Brain microvascular endothelial cell (primary cell): ENCODE measurements at regions not wholly inside any gene's neighbourhood (a gene's known extent, or its start where the extent isn't known, plus 50 kb on each side); places are given as distances from the start of the nearest gene placed in this dataset.

Source experiments
- DNase-seq: peaks from one replicate; pipeline ENCODE4 v3.0.0-alpha.2; 2020
- H3K27ac ChIP-seq: fragments of 250-450 bp; sonication (Bioruptor Pico); 2 replicates; pipeline ENCODE4 v1.5.1; 2020; ENCODE audit warnings: mild to moderate bottlenecking, moderate library complexity
- H3K27me3 ChIP-seq: fragments of 250-450 bp; sonication (Bioruptor Pico); replicated peaks from 2 replicates; pipeline ENCODE4 v1.5.1; 2020; ENCODE audit warnings: mild to moderate bottlenecking
- H3K36me3 ChIP-seq: fragments of 250-450 bp; sonication (Bioruptor Pico); replicated peaks from 2 replicates; pipeline ENCODE4 v1.5.1; 2020; ENCODE audit warnings: mild to moderate bottlenecking
- H3K4me3 ChIP-seq: 2 replicates; pipeline ENCODE4 v1.5.1; 2011; ENCODE audit warnings: low read depth, mild to moderate bottlenecking, control low read depth, low read length, moderate library complexity
- in situ Hi-C: cut with HindIII; loops from 2 replicates; pipeline ENCODE4 v1.10.0; 2017; ENCODE audit warnings: low sequenced_read_pairs, low pct_ligation_motif_present
- TF ChIP-seq, protein P1 (sequence below): IDR thresholded peaks from 2 replicates; pipeline ENCODE4 v1.5.1; 2011; ENCODE audit warnings: low read depth, mild to moderate bottlenecking, moderate library complexity, low read length, control low read depth, inconsistent platforms; ENCODE audit errors: missing control alignments

GRCh38 chr15:61447981-61448380 is 218.9 kb upstream of the RORA start:
- H3K27ac ChIP-seq, result no peak overlapping the region
- TF ChIP-seq, protein P1, sequence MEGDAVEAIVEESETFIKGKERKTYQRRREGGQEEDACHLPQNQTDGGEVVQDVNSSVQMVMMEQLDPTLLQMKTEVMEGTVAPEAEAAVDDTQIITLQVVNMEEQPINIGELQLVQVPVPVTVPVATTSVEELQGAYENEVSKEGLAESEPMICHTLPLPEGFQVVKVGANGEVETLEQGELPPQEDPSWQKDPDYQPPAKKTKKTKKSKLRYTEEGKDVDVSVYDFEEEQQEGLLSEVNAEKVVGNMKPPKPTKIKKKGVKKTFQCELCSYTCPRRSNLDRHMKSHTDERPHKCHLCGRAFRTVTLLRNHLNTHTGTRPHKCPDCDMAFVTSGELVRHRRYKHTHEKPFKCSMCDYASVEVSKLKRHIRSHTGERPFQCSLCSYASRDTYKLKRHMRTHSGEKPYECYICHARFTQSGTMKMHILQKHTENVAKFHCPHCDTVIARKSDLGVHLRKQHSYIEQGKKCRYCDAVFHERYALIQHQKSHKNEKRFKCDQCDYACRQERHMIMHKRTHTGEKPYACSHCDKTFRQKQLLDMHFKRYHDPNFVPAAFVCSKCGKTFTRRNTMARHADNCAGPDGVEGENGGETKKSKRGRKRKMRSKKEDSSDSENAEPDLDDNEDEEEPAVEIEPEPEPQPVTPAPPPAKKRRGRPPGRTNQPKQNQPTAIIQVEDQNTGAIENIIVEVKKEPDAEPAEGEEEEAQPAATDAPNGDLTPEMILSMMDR, result no peak
- no peaks in the 10 kb centered on the region for H3K36me3 ChIP-seq
- H3K27me3 ChIP-seq, result no peaks in the 10 kb centered on the region
- in situ Hi-C loops, result no loop called here
- H3K4me3 ChIP-seq, result no peak overlapping the region
- DNase-seq, result no peak

DNA sequence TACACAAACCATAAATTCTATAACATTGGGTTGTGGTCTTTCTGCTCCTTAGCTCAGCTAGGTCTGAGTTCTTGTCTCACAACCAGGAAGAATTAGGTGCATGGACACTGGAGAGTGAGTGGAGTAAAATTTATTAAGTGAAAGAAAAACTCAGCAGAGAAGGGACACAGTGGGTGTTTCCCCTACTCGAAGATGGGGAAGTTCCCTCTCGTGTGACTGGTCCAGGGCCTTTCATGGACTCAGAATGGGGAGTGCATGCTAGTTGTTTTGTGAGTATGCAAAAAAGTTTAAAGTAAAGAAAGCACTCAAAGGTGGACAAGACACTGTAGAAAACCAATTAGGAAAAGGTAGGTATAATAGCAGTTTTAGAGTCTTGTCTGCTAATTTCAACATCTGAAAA is 215.5 kb upstream of the RORA start:
- H3K4me3 ChIP-seq, result no peak overlapping the region
- H3K27ac ChIP-seq, result no peak overlapping the region
- TF ChIP-seq, protein P1, result no peak
- no peaks in the 10 kb centered on the region for H3K27me3 ChIP-seq
- in situ Hi-C loops, result no loop called here
- H3K36me3 ChIP-seq, result no peaks in the 10 kb centered on the region
- no peak for DNase-seq

DNA sequence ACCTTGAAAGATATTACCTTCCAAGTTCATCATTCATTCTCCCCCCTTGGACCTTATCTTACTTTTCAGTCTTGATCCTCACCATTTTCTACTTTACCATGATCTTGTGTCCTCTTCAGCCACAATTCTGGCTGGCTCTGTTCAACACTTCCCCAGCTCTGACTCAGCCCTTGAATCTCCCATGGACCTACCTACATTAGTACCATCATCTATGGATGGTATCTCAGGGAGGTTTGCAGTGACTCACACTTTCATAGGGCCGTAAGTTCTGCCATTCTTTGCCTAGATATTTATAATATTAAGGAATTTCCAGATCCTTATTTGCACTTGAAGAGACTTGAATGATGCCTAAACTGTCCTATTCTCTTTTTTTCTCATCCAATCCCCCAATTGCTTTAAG is 213.7 kb upstream of the RORA start:
- in situ Hi-C loops, result no loop called here
- no peak for DNase-seq
- Histone ChIP-seq H3K36me3 (no peaks in the 10 kb centered on the region), H3K27ac (no peak overlapping the region), H3K27me3 (no peaks in the 10 kb centered on the region), H3K4me3 (no peak overlapping the region)
- TF ChIP-seq, protein P1, result no peak

DNA sequence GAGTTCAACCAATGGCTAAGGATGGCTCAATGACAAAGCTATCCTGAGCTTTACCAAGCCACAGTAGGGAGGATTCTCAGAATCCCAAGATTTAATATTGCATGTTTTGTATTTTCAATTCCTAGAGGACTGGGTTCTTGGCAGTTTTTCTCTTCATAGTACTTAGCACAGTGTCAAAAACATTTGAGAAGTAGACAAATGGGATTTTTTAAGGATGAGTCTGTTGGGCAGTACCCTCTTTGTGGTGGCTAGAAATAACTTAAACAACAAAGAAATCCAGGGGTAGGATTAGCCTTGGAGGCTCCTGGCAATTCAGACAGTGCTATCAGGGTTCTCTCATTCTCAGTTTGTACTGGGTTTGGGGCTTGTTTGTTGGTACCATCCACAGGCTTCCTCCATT is 212.8 kb upstream of the RORA start:
- no peaks in the 10 kb centered on the region for H3K36me3 ChIP-seq
- in situ Hi-C loops, result no loop called here
- no peak overlapping the region for H3K27ac ChIP-seq
- no peak overlapping the region for H3K4me3 ChIP-seq
- no peak for DNase-seq
- H3K27me3 ChIP-seq, result no peaks in the 10 kb centered on the region
- TF ChIP-seq, protein P1, result no peak

DNA sequence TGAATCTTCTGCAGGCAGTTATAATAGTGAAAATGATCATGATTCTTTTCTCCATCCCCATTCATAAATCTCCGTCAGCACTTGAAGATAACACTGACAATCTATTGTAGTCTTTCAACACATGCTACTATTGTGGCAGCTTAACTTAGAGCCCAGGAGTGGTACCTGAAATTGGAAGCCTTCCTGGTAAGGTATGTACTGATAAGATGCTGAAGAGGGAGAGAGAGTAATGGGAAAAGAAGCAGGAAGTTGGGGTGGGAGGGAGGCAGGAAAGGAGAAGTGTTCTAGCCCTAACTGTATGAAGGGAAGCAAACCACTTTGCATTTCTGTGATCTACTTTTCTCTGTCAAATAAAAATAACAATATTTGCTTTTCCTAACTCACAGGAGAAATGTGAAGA is 197.4 kb upstream of the RORA start:
- Histone ChIP-seq H3K4me3 (no peak overlapping the region), H3K27ac (no peak overlapping the region), H3K36me3 (no peaks in the 10 kb centered on the region), H3K27me3 (no peaks in the 10 kb centered on the region)
- in situ Hi-C loops, result no loop called here
- TF ChIP-seq, protein P1, result no peak
- DNase-seq, result no peak

DNA sequence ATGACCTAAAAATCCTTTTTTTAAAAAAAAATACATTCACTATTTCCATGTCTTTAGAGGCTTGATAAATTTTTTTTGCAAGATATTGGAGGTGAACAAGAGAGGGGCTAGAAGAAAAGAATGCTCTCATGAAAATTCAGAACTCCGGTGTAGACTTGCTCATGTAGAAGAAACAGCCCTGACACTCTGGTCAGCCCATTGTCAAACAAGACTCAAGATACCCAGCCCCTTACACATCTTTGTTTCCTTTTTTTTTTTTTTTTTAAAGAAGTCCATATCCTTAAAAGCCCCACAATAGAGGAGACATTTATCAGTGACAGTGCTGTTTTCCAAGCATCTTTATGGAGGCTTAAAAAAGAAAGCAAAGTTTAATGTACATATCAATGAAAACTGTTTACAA is 196.8 kb upstream of the RORA start:
- in situ Hi-C loops, result no loop called here
- TF ChIP-seq, protein P1, result no peak
- no peaks in the 10 kb centered on the region for H3K27me3 ChIP-seq
- H3K4me3 ChIP-seq, result no peak overlapping the region
- no peaks in the 10 kb centered on the region for H3K36me3 ChIP-seq
- no peak for DNase-seq
- no peak overlapping the region for H3K27ac ChIP-seq
